ENCODE measurements at regions not wholly inside any gene's neighbourhood (a gene's known extent, or its start where the extent isn't known, plus 50 kb on each side); places are given as distances from the start of the nearest gene placed in this dataset.
"Not testable (repeated sequence)": the region's sequence is repeated elsewhere in the genome, so short reads cannot be mapped to it uniquely, and the experiment has no call there.

DNA sequence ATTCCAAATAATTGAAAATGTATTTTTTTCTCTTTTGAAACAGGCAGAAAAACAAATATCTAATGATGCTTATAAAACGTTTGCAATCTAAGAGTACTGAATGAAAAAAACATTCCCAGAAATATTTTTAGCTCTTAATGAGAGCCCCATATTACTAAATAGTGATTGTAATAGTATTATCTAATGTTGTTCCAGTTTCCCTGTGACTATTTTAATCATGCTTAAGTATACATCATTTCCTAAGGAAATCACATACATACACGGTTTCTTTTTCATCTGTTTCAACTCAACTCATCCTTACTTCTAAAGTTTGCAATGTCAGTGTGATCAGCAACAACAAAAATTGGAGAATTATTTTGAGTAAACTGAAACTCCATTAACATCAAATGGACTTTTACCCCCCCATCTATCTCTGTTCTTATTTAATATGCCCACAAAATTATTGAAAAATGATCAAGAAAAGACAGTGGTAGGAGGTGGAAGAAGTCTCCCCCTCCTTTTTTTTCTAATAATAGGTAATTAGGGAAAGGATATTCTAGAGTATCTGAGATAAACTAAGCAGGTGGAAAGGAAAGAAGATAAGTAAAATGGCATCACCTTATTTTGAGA, 530.1 kb upstream of the ATP2B1 start:
- no peak for DNase-seq (ENCODE audit: extremely low read depth, low read depth, low spot score)

DNA sequence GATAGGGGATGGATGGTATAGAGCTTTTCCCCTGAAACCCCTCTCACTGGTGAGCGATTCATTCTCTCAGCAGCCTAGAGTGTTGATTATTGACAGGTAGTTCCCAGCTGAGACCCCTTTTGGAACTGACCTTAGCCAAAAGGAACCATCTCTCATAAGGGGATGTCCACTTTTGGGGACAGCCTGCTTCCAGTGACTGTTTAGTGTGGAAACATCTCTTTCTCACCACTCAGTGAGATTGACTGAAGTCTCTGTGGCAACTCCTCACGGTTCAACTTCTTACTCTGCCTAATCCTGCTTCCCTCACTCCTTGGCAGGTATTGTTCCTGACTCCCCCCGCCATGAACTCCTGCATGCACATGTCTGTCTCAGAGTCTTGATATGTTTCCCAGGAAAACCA, 529.2 kb upstream of the ATP2B1 start:
- DNase-seq (ENCODE audit: extremely low read depth, low read depth, low spot score): no peak

- no peak for DNase-seq (ENCODE audit: extremely low read depth, low read depth, low spot score)
Observed at GRCh38 chr12:90235642-90236041, 527.0 kb upstream of the ATP2B1 start.

DNA sequence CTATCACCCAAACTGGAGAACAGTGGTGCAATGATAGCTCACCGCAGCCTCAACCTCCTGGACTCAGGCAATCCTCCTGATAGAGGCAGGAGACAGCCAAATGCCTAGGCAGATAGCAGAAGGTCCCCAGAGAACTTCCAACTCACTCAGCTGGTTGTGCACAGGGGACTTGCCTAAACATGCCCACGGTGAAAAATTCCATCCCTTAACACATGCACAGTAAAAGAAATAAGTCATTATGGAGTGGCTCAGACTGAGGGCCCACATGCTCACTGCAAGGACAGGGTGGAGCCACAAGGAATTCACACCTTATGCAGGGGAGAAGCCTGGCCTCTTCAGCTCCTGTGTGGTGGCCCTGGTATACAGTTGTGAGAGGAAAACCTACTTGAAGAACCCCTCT, 525.8 kb upstream of the ATP2B1 start:
- DNase-seq (ENCODE audit: extremely low read depth, low read depth, low spot score): no peak

DNA sequence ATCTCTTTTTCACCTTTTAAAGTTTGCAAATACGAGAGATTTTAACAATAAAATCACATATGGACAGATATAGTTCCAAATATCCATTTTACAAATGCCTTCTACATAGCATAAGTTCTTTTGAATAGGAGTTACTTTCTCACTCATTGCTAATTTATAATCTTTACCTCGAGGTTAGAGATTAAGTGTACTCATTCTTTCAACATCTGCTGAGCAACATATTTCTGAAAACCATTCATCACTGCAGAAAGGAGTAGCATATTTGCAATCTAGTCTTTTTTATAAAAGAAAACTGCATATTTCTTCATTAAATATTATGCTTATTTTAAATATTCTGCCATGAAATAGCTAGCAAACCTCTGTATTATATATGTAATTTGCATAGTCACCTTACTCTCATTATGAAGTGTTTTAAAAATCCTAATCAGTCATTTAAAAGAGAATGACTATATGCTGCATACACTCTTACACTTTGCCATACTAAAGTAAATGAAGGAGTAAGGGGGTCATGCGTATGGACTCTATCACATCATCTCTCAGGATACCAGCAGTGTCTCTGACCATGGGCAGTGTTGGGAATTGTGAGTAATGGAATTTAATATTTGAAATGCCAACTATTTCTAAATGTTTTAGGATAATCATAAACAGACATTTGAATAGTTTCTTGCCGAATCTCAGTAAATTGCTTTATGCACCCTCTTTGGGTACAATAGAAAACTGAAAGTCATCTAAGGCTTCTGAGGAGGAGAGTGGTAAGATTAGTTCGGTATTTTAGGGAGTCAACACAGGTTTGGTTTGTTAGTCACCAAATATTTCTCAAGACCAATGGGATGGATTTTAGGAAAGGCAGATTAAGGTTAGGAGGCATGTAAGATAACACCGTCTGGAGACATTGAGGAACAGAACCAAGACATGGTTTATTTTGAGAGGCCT, 524.8 kb upstream of the ATP2B1 start:
- no peak for DNase-seq (ENCODE audit: extremely low read depth, low read depth, low spot score)

DNA sequence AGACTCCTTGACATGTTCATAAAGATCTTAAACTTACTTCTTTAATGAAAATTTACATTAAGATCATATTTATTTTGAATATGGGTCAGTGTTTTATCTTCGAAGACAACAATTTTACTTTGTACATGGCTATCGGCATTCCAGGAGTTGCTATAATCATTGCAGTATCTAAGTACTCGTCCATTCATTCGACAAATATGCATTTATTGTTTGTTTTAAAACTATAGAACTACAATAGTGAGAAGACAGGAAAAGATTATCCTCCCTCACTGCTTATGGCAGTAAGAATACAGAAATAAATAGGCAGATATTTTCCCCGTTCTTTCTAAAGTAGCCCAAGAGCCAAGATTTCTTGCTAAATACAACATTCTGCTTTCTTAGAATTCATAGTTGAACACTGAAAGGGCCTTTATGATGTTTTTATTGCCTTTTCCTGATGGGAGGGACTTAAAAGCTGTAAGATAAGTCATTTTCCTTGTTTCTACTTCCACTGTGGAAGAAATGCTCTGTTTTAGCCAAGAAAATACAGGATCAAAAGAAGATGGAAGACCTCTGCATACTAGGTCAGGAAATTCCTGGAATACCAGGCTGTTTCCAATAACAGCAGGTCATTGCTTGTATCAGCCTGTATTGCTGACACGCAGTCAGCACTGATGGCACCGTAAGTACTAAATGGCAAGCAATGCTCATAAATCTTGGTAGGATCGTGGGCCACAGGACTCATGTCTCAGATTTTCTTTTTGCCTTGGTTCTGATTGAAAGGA, 521.0 kb upstream of the ATP2B1 start:
- DNase-seq (ENCODE audit: extremely low read depth, low read depth, low spot score): peak; percentile 72

- DNase-seq (ENCODE audit: extremely low read depth, low read depth, low spot score): no peak
Observed at GRCh38 chr12:90226211-90226610, 517.6 kb upstream of the ATP2B1 start.

- no peak for DNase-seq (ENCODE audit: extremely low read depth, low read depth, low spot score)
Observed at GRCh38 chr12:90216815-90217214, 508.2 kb upstream of the ATP2B1 start.

DNA sequence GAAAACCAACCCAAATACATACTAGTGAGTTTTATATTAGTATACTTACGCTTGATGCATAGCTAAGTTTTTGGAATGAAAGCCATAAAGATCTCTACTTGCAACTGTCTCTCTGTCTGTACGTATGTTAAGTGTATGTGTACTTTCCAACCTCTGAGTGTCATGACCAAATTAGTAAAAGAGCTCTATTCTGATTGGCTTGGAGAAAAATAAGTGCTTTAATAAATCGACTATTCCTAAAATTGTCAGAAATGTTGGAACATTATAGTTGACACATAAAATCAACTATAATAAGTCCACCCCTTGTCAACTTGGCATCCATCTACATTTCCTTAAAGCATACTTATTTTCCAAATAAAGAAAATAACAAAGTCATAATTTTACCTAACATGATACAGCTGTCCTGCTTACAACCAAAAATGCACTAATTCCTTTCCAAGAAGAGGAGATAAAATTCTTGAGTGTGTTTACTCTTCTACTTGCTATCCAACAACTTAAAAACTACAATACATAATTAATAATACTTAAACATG, 507.4 kb upstream of the ATP2B1 start:
- DNase-seq (ENCODE audit: extremely low read depth, low read depth, low spot score): no peak

GRCh38 chr12:90211017-90211416, 502.4 kb upstream of the ATP2B1 start:
- no peak for DNase-seq (ENCODE audit: extremely low read depth, low read depth, low spot score)

DNA sequence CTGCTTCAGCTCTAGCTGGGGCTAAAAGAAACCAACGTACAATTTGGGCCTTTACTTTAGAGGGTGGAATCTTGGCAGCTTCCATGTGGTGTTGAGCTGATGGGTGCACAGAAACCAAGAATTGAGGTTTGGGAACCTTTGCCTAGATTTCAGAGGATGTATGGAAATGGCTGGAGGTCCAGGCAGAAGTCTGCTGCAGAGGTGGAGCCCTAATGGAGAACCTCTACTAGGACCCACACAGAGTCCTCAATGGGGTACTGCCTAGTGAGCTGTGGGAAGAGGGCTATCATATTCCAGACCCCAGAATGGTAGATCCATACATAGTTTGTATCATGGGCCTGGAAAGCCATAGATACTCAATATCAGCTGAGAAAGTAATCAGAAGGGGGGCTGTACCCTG, 500.4 kb upstream of the ATP2B1 start:
- no peak for DNase-seq (ENCODE audit: extremely low read depth, low read depth, low spot score)

DNA sequence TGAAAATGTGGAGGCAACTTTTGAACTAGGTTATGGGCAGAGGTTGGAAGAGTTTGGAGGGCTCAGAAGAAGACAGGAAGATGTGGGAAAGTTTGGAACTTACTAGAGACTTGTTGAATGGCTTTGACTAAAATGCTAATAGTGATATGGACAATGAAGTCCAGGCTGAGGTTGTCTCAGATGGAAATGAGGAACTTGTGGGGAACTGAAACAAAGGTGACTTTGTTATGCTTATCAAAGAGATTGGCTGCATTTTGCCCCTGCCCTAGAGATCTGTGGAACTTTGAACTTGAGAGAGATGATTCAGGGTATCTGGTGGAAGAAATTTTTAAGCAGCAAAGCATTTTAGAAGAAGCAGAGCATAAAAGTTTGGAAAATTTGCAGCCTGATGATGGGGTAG, 499.7 kb upstream of the ATP2B1 start:
- not testable (repeated sequence) for DNase-seq (ENCODE audit: extremely low read depth, low read depth, low spot score)

GRCh38 chr12:90207799-90208198, 499.2 kb upstream of the ATP2B1 start:
- no peak for DNase-seq (ENCODE audit: extremely low read depth, low read depth, low spot score)

DNA sequence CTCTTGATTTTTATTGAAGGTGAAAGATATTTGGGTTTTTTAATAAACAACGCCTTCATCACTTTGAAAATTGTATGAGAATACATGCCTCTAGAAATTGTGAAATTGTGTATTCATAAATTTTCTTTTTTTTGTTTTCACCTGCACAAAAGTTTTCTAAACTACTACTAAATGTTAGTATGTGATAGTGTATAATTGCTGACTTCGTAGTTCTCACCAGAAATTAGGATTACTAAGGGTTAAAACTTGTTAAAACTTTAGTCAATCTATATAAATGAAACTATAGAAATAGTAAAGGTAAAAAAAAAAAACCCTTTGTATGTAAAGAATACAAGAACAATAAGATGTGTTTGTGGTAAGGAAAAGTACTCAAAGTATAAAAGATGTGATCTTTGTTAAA, 496.5 kb upstream of the ATP2B1 start:
- DNase-seq (ENCODE audit: extremely low read depth, low read depth, low spot score): no peak

- no peak for DNase-seq (ENCODE audit: extremely low read depth, low read depth, low spot score)
Observed at GRCh38 chr12:90203556-90203955, 494.9 kb upstream of the ATP2B1 start.

- DNase-seq (ENCODE audit: extremely low read depth, low read depth, low spot score): peak; percentile 85
Observed at GRCh38 chr12:90199006-90199405, 490.4 kb upstream of the ATP2B1 start.

- DNase-seq (ENCODE audit: extremely low read depth, low read depth, low spot score): no peak
Observed at GRCh38 chr12:90193500-90193899, 484.9 kb upstream of the ATP2B1 start.

- DNase-seq (ENCODE audit: extremely low read depth, low read depth, low spot score): no peak
Observed at GRCh38 chr12:90188857-90189256, 480.2 kb upstream of the ATP2B1 start.

- no peak for DNase-seq (ENCODE audit: extremely low read depth, low read depth, low spot score)
Observed at GRCh38 chr12:90183201-90183600, 474.6 kb upstream of the ATP2B1 start.

DNA sequence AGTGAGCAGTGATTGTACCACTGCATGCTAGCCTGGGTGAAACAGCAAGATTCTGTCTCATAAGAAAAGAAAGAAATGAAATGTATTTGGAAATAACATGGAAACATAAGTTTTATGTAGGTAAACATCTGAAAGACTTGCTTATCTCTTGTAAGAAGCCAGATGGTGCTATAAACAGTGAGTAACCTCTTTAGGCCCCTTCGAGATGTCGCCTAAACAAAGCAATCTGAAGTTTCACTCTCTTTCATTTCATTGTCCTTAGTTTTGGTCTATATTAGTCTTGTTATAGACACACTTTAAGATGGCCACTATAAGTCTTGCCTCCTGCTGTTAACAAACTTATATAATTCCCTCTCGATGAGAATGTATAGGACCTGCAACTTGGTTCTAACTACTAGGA, 472.6 kb upstream of the ATP2B1 start:
- no peak for DNase-seq (ENCODE audit: extremely low read depth, low read depth, low spot score)

- DNase-seq (ENCODE audit: extremely low read depth, low read depth, low spot score): no peak
Observed at GRCh38 chr12:90174956-90175355, 466.3 kb upstream of the ATP2B1 start.

- no peak for DNase-seq (ENCODE audit: extremely low read depth, low read depth, low spot score)
Observed at GRCh38 chr12:90174198-90174510, 465.5 kb upstream of the ATP2B1 start.

Measured in glomerular endothelial cell (primary cell).